ENCODE measurements at regions not wholly inside any gene's neighbourhood (a gene's known extent, or its start where the extent isn't known, plus 50 kb on each side); places are given as distances from the start of the nearest gene placed in this dataset.
"Not testable (repeated sequence)": the region's sequence is repeated elsewhere in the genome, so short reads cannot be mapped to it uniquely, and the experiment has no call there.

DNA sequence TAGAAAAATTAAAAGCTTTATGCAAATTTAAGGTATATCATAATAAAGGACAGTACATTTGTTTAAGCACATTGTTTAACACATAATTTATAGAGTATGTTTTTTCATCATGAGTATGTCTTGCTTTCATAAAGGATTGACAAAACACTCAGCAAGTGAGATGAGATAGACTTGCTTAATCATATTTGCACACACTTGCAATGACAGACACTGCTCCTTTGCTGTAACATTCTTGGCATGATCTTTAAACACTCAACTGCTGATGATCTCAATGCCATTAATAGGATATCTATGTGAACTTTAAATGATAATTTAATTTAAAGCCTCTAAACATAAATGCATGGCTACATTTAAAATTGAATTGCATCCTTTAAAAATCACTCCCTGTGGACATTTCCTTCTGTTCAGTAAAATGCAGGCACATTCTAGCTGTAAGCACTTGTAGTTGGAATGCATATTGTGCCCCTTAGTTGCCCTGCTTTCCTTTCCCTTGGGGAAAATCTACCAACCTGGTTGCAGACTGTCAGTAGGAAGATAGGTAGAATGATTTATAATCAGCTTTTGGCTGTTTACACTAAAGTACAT, 979.0 kb downstream of the TMTC2 start:
- in situ Hi-C loops (cut with HindIII; ENCODE audit: low sequenced_read_pairs), result no loop called here

DNA sequence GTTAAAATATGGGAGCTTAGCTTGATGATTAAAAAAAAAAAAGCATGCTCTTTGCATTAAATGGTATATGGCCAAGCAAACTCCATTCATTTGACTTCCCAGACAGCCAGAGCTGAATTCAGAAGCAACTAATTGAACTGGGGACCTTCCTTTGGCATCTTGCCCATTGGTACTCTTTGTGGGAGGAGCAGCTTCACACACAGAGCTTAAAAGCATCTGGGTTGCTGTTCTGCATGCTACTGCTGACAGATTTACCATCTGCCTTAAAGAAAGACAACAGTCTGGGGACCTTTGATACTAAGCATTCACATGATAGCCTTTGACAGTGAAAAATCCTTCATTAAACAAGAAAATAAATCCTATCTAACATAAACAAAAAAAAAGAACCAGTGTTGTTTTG, 977.9 kb downstream of the TMTC2 start:
- in situ Hi-C loops (cut with HindIII; ENCODE audit: low sequenced_read_pairs), result no loop called here

- in situ Hi-C loops (cut with HindIII; ENCODE audit: low sequenced_read_pairs), result no loop called here
These were observed 974.1 kb downstream of the TMTC2 start for GRCh38 chr12:83660727-83661358.

DNA sequence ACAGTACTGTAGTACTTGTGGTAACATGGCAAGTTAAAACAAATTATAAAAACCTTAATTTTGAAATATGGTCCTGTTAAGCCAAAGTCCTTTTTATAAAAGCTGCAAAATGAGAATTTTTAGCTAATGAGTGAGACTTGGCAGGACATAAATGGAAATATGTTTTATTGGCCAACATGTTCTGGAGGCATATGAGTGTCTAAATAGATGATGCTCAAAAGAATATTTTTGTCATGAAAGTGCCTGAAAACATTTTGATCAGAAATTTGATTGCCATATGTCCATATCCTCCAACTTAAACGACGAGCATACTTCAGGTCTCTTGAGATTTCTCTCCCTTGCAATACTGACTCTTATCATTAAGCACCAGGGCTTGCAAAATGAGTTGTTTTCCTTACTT, 972.6 kb downstream of the TMTC2 start:
- in situ Hi-C loops (cut with HindIII; ENCODE audit: low sequenced_read_pairs), result no loop called here

DNA sequence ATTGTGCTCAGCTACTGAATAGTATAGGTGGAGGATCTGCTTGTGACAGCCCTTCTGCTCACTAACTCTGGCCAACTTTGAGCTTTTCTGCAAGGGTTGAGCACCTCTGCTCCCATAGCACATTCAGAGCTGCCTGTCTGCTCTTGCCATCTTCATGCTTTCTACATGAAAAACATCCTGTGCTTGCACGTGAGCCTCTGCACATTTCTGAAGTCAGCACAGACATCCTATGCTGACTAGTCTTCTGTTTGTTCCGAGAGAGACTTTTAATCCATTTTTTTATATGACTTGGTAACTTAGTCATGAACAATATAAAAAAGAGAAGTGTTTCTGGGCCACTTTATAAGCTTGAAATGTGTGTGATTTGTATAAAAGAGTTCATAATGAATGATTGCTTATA, 969.3 kb downstream of the TMTC2 start:
- in situ Hi-C loops (cut with HindIII; ENCODE audit: low sequenced_read_pairs), result no loop called here

GRCh38 chr12:83642205-83642604, 955.5 kb downstream of the TMTC2 start:
- in situ Hi-C loops (cut with HindIII; ENCODE audit: low sequenced_read_pairs), result no loop called here

GRCh38 chr12:83641789-83642188, 955.1 kb downstream of the TMTC2 start:
- in situ Hi-C loops (cut with HindIII; ENCODE audit: low sequenced_read_pairs), result no loop called here

DNA sequence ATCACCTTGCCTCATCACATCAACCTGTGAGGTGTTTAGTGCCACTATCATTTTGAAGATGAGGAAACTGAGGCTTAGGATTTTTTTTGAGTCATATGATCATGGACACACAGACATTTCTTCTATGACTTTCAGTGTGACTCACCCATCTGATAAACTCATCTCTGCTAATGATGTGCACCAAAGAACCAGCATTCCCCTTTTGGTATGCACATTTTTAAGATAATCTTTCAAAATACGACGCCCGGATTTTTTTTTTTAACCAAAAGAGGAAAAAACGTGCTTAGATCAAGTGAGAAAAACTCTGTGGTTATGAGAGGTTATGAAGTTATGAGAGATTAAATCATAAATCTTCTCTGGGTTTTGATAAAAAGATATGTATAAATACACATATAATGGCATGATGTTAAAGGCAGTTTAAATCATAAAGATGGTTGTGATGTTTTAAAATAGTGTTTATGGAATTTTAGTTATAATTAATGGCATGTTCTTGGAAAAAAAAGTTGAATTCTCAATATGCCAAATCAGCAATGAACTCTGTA, 948.1 kb downstream of the TMTC2 start:
- in situ Hi-C loops (cut with HindIII; ENCODE audit: low sequenced_read_pairs), result no loop called here

- in situ Hi-C loops (cut with HindIII; ENCODE audit: low sequenced_read_pairs), result no loop called here
These were observed 943.8 kb downstream of the TMTC2 start for GRCh38 chr12:83630526-83630925.

DNA sequence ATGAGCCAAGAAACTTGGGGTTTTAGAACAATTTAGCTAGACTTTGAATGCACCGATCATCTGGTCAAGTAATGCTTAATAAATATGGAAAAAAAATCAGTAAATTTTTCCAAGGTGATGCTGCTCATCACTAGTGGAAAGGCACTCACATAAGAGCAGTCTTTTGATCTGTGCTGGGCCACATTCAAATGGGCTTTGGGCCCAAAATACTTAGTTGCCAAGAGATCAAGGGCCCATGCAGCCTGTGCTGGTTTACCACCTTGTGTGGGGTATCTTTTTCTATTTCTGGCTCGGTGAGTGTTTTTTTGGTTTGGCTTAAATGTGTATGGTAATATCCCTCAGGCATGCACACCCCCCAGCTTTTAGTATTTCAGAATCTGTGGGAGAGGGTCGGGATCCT, 943.2 kb downstream of the TMTC2 start:
- in situ Hi-C loops (cut with HindIII; ENCODE audit: low sequenced_read_pairs), result no loop called here

GRCh38 chr12:83622205-83622604, 935.5 kb downstream of the TMTC2 start:
- in situ Hi-C loops (cut with HindIII; ENCODE audit: low sequenced_read_pairs), result no loop called here

- in situ Hi-C loops (cut with HindIII; ENCODE audit: low sequenced_read_pairs), result no loop called here
These were observed 933.3 kb downstream of the TMTC2 start for GRCh38 chr12:83619973-83620372.

DNA sequence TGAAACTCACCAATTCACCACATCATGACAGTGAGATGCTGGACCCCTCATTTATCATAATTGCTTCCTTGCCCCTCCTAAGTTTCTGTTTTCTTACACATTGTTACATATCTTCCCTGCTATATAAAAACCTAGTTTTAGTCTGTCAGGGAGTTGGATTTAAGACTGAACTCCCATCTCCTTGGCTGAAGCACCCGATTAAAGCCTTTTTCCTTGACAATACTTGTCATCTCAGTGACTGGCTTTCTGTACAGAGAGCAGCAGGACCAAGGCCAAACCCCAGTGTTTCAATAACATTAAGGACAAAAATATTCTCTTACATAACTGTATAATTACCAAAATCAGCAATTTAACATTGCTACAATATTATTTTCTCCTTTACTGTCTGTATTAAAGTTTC, 928.4 kb downstream of the TMTC2 start:
- in situ Hi-C loops (cut with HindIII; ENCODE audit: low sequenced_read_pairs), result no loop called here

GRCh38 chr12:83613586-83614110, 926.9 kb downstream of the TMTC2 start:
- in situ Hi-C loops (cut with HindIII; ENCODE audit: low sequenced_read_pairs), result no loop called here

- in situ Hi-C loops (cut with HindIII; ENCODE audit: low sequenced_read_pairs), result no loop called here
These were observed 916.4 kb downstream of the TMTC2 start for GRCh38 chr12:83603106-83603505.

- in situ Hi-C loops (cut with HindIII; ENCODE audit: low sequenced_read_pairs), result no loop called here
These were observed 888.6 kb downstream of the TMTC2 start for GRCh38 chr12:83575326-83575725.

DNA sequence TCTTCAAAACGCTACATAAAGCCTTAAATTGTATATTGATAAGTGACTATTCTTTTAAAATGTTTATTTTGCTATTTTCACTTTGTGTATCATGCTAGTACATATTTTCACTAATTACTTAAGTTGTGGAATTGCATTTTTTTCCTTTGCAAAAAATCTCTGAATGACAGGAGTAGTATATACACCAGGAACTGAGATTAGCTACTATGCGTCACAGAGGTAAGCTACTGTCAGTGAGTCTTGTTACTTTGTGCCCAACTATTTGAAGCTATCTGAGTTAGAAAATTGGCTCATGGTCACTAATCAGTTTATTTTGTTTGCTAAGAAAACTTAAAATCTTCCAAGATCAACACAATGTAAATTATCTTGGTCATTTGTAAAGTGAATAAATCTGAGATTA, 887.4 kb downstream of the TMTC2 start:
- in situ Hi-C loops (cut with HindIII; ENCODE audit: low sequenced_read_pairs), result no loop called here

DNA sequence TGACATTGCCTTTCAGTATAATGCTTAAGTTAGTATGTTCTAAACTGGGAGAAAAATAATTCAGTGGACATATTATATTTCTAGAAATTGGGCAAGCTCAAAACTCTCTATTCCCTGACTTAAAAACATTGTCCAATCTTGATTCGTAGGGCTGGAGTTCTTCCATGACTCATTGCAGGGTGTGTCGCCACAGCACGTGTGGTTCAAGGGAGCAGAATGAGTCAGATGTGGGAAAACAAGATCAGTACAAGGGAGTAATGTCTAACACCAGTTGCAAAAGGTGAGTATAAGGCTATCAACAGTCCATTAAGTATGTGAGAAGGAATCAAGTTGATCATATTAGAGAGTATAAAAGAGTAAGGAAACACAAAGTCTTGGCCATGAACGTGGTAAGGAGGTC, 887.0 kb downstream of the TMTC2 start:
- in situ Hi-C loops (cut with HindIII; ENCODE audit: low sequenced_read_pairs), result no loop called here

GRCh38 chr12:83559650-83560049, 872.9 kb downstream of the TMTC2 start:
- in situ Hi-C loops (cut with HindIII; ENCODE audit: low sequenced_read_pairs), result no loop called here

- in situ Hi-C loops (cut with HindIII; ENCODE audit: low sequenced_read_pairs), result not testable (repeated sequence)
These were observed 869.3 kb downstream of the TMTC2 start for GRCh38 chr12:83556040-83556439.

- in situ Hi-C loops (cut with HindIII; ENCODE audit: low sequenced_read_pairs), result no loop called here
These were observed 854.7 kb downstream of the TMTC2 start for GRCh38 chr12:83541446-83541845.

DNA sequence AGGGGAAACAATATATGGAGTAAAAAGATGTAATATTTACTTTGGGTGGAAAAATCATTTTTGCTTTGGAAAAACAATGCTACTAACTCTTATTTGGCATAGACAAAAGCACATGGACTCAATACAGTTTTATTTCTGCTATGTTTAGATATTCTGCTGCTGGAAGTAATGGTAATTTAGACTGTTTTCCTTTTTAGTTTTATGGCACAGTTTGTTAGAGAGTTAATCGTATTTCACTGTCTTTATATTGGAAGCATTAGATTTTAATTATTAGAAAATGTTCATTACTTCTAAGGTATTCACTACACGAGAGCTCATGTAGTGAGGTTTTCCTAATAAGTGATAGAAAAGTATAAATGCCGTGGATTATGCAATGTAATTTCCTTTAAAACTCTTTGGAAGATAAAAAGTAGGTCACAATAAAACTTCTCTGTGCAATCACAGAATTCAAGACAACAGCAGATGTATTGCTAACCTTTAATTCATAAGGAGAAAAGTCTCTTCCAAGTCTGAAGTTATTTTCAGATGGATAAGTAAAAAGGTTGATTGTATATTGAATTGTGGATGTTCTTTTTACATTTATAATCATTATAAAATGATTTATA, 851.8 kb downstream of the TMTC2 start:
- in situ Hi-C loops (cut with HindIII; ENCODE audit: low sequenced_read_pairs), result no loop called here

Measured in DLD1 (cell line).